HepG2 (cell line): ENCODE measurements at regions not wholly inside any gene's neighbourhood (a gene's known extent, or its start where the extent isn't known, plus 50 kb on each side); places are given as distances from the start of the nearest gene placed in this dataset.

Source experiments
- DMAP1 ChIP-seq: IDR thresholded peaks from 2 replicates; pipeline ENCODE4 v1.6.1; 2016
- FOXA3 ChIP-seq: IDR thresholded peaks from 2 replicates; pipeline ENCODE4 v1.6.1; 2016; ENCODE audit warnings: missing genetic modification reagents, missing compliant biosample characterization
- HDAC1 ChIP-seq: sonication (generic); formaldehyde crosslinking; IDR thresholded peaks from 2 replicates; pipeline ENCODE4 v1.5.1; 2020; ENCODE audit warnings: mild to moderate bottlenecking, missing genetic modification reagents
- MEIS1 ChIP-seq: sonication (generic); formaldehyde crosslinking; IDR thresholded peaks from 2 replicates; pipeline ENCODE4 v1.9.0; 2021; ENCODE audit warnings: mild to moderate bottlenecking, missing genetic modification reagents, moderate library complexity, borderline replicate concordance
- NR2F2 ChIP-seq: IDR thresholded peaks from 2 replicates; pipeline ENCODE4 v1.6.1; 2012; ENCODE audit warnings: low read depth, inconsistent platforms, borderline replicate concordance
- SRSF4 ChIP-seq: fragments of 200-400 bp; formaldehyde crosslinking; IDR thresholded peaks from one replicate; pipeline ENCODE4 v1.6.1; 2018; ENCODE audit warnings: mild to moderate bottlenecking, low read depth, low read length, moderate library complexity; ENCODE audit not compliant: poor library complexity, severe bottlenecking
- ZNF136 ChIP-seq: sonication (generic); formaldehyde crosslinking; IDR thresholded peaks from 2 replicates; pipeline ENCODE4 v1.8.1; 2022; ENCODE audit warnings: low read depth, mild to moderate bottlenecking, moderate library complexity, missing genetic modification reagents
- ZNF180 ChIP-seq: sonication (generic); formaldehyde crosslinking; IDR thresholded peaks from 2 replicates; pipeline ENCODE4 v1.4.0; 2020; ENCODE audit warnings: low read depth, missing genetic modification reagents, borderline replicate concordance
- ZNF234 ChIP-seq: sonication (generic); formaldehyde crosslinking; conservative IDR thresholded peaks from 2 replicates; pipeline ENCODE4 v1.5.1; 2020; ENCODE audit warnings: mild to moderate bottlenecking, missing genetic modification reagents
- ZNF597 ChIP-seq: sonication (generic); formaldehyde crosslinking; IDR thresholded peaks from 2 replicates; pipeline ENCODE4 v1.5.0; 2020; ENCODE audit warnings: missing genetic modification reagents
- ZNF720 ChIP-seq: sonication (generic); formaldehyde crosslinking; IDR thresholded peaks from 2 replicates; pipeline ENCODE4 v1.4.0; 2020; ENCODE audit warnings: missing genetic modification reagents
- ZNF784 ChIP-seq: sonication (generic); formaldehyde crosslinking; IDR thresholded peaks from 2 replicates; pipeline ENCODE4 v1.5.1; 2020; ENCODE audit warnings: missing genetic modification reagents, mild to moderate bottlenecking, borderline replicate concordance
- ZNF800 ChIP-seq: sonication (generic); formaldehyde crosslinking; IDR thresholded peaks from 2 replicates; pipeline ENCODE4 v1.4.0; 2020; ENCODE audit warnings: missing genetic modification reagents
- TF ChIP-seq, protein P1 (sequence below): sonication (generic); formaldehyde crosslinking; IDR thresholded peaks from 2 replicates; pipeline ENCODE4 v1.4.0; 2020; ENCODE audit warnings: missing genetic modification reagents, borderline replicate concordance

- TF ChIP-seq, protein P1, sequence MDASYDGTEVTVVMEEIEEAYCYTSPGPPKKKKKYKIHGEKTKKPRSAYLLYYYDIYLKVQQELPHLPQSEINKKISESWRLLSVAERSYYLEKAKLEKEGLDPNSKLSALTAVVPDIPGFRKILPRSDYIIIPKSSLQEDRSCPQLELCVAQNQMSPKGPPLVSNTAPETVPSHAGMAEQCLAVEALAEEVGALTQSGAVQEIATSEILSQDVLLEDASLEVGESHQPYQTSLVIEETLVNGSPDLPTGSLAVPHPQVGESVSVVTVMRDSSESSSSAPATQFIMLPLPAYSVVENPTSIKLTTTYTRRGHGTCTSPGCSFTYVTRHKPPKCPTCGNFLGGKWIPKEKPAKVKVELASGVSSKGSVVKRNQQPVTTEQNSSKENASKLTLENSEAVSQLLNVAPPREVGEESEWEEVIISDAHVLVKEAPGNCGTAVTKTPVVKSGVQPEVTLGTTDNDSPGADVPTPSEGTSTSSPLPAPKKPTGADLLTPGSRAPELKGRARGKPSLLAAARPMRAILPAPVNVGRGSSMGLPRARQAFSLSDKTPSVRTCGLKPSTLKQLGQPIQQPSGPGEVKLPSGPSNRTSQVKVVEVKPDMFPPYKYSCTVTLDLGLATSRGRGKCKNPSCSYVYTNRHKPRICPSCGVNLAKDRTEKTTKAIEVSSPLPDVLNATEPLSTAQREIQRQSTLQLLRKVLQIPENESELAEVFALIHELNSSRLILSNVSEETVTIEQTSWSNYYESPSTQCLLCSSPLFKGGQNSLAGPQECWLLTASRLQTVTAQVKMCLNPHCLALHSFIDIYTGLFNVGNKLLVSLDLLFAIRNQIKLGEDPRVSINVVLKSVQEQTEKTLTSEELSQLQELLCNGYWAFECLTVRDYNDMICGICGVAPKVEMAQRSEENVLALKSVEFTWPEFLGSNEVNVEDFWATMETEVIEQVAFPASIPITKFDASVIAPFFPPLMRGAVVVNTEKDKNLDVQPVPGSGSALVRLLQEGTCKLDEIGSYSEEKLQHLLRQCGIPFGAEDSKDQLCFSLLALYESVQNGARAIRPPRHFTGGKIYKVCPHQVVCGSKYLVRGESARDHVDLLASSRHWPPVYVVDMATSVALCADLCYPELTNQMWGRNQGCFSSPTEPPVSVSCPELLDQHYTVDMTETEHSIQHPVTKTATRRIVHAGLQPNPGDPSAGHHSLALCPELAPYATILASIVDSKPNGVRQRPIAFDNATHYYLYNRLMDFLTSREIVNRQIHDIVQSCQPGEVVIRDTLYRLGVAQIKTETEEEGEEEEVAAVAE (CRISPR knock-in tag), result no peak
- TF ChIP-seq ZNF136, result no peak
- TF ChIP-seq ZNF234 (CRISPR knock-in tag), result no peak
- no peak for TF ChIP-seq MEIS1 (CRISPR knock-in tag)
- TF ChIP-seq FOXA3 (CRISPR knock-in tag), result no peak
- TF ChIP-seq ZNF597, result no peak
- no peak for TF ChIP-seq ZNF180
- no peak for TF ChIP-seq SRSF4
- no peak for TF ChIP-seq NR2F2
- no peak for TF ChIP-seq ZNF720 (CRISPR knock-in tag)
- no peak for TF ChIP-seq HDAC1 (CRISPR knock-in tag)
- no peak for TF ChIP-seq DMAP1 (CRISPR knock-in tag)
- no peak for TF ChIP-seq ZNF800 (CRISPR knock-in tag)
- TF ChIP-seq ZNF784 (CRISPR knock-in tag), result no peak
These were observed 623.4 kb downstream of the CDH26 start (continued) for GRCh38 chr20:60581606-60582115.
